Peyer's patch (tissue), 4 donors: ENCODE measurements at regions not wholly inside any gene's neighbourhood (a gene's known extent, or its start where the extent isn't known, plus 50 kb on each side); places are given as distances from the start of the nearest gene placed in this dataset.

Experiments used
- DNase-seq, 3 donors: peaks; one replicate each; pipeline ENCODE4 v3.0.0-alpha.2; 2017 to 2019
- H3K27ac ChIP-seq, 4 donors: fragments of 200-600 bp; sonication (generic); one replicate each; pipeline ENCODE4 v1.5.1; 2016 to 2019
- H3K27me3 ChIP-seq, 2 donors: fragments of 200-600 bp; sonication (generic); one replicate each; pipeline ENCODE4 v1.5.1; 2019
- H3K36me3 ChIP-seq, 3 donors: fragments of 200-600 bp; sonication (generic); one replicate each; pipeline ENCODE4 v1.5.1; 2016 to 2019
- H3K4me1 ChIP-seq, 4 donors: fragments of 200-600 bp; sonication (generic); one replicate each; pipeline ENCODE4 v1.5.1; 2016 to 2019
- H3K4me3 ChIP-seq, 4 donors: fragments of 200-600 bp; sonication (generic); 1 replicate in 3 of 4; 2 replicates in 1 of 4; pipeline ENCODE4 v1.5.1; 2016 to 2019; ENCODE audit warnings: mild to moderate bottlenecking in 1 of 4
- H3K9me3 ChIP-seq, 4 donors: fragments of 200-600 bp; sonication (generic); one replicate each; pipeline ENCODE4 v1.5.1; 2016 to 2019; ENCODE audit warnings: mild to moderate bottlenecking in 1 of 4
- CTCF ChIP-seq, 6 experiments: fragments of 450-650 bp in 4 of 6; fragments of 200-600 bp in 2 of 6; sonication (generic) in 1 of 6; IDR thresholded peaks; one replicate each; pipeline ENCODE4 v1.5.1; 2017 to 2019; ENCODE audit warnings: antibody characterized with exemption in 6 of 6, mild to moderate bottlenecking in 3 of 6, moderate library complexity in 1 of 6
- POLR2A ChIP-seq, 2 donors: fragments of 450-650 bp; IDR thresholded peaks; one replicate each; pipeline ENCODE4 v1.5.1; 2017; ENCODE audit warnings: antibody characterized with exemption in 2 of 2, mild to moderate bottlenecking in 2 of 2, moderate library complexity in 2 of 2

GRCh38 chr3:16064642-16065414, 109.7 kb upstream of the GALNT15 start:
- no peaks in the 10 kb centered on the region for H3K36me3 ChIP-seq
- no peak for TF ChIP-seq CTCF (IDR thresholded peaks at IDR 0.05)
- TF ChIP-seq POLR2A (IDR thresholded peaks at IDR 0.05) = no peak
- no peaks in the 10 kb centered on the region for H3K9me3 ChIP-seq
- H3K27ac ChIP-seq = peak overlapping the region in 3 of 4 donors; percentile 9 to 58 (median 25)
- DNase-seq = peak in 2 of 3 donors; percentile 21 to 68
- H3K27me3 ChIP-seq = no peaks in the 10 kb centered on the region
- H3K4me3 ChIP-seq = no peak overlapping the region
- no peaks in the 10 kb centered on the region for H3K4me1 ChIP-seq

DNA sequence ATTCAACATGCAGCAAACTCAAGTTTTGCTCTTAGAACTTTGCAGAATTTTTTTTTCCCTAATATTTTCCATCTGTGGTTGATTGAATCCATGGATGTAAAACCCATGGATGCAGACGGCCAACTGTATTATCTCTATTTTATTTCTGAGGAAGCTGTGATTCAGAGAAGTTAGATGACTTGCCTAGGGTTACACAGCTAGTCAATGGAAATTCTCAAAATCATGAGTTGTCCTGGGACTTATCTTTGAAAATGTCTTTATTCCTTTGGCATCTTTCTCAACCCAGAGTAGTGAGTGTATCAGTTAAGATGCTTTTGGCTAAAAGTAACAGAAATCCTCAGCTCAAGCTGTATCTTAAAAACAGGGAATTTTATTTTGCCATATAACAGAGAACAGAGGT, 107.9 kb upstream of the GALNT15 start:
- no peaks in the 10 kb centered on the region for H3K9me3 ChIP-seq
- H3K27me3 ChIP-seq = no peaks in the 10 kb centered on the region
- H3K36me3 ChIP-seq = no peaks in the 10 kb centered on the region
- no peak for TF ChIP-seq CTCF (IDR thresholded peaks at IDR 0.05)
- TF ChIP-seq POLR2A (IDR thresholded peaks at IDR 0.05) = no peak
- no peak overlapping the region for H3K4me3 ChIP-seq
- DNase-seq = no peak
- no peaks in the 10 kb centered on the region for H3K4me1 ChIP-seq
- H3K27ac ChIP-seq = no peak overlapping the region

DNA sequence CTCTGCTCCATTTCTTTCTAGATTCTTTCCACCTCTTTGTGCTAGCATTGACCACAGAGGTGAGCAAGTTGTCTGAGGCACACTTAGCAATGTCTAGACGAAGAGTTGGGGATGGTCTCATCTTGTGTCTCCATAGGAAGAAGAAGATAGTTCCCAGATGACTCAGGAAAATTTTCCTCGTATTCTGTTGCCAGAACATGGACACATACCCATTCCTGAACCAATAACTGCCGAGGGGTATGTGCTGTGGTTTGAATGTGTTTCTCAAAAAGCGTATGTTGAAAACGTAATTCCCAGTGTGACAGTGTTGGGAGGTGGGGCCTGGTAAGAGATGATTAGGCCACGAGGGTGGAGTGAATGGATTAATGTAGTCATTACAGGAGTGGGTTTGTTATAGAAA, 107.5 kb upstream of the GALNT15 start:
- H3K4me1 ChIP-seq = no peaks in the 10 kb centered on the region
- H3K36me3 ChIP-seq = no peaks in the 10 kb centered on the region
- no peak for DNase-seq
- no peak overlapping the region for H3K27ac ChIP-seq
- no peaks in the 10 kb centered on the region for H3K27me3 ChIP-seq
- no peaks in the 10 kb centered on the region for H3K9me3 ChIP-seq
- no peak overlapping the region for H3K4me3 ChIP-seq
- TF ChIP-seq CTCF (IDR thresholded peaks at IDR 0.05) (no peak), POLR2A (IDR thresholded peaks at IDR 0.05) (no peak)

DNA sequence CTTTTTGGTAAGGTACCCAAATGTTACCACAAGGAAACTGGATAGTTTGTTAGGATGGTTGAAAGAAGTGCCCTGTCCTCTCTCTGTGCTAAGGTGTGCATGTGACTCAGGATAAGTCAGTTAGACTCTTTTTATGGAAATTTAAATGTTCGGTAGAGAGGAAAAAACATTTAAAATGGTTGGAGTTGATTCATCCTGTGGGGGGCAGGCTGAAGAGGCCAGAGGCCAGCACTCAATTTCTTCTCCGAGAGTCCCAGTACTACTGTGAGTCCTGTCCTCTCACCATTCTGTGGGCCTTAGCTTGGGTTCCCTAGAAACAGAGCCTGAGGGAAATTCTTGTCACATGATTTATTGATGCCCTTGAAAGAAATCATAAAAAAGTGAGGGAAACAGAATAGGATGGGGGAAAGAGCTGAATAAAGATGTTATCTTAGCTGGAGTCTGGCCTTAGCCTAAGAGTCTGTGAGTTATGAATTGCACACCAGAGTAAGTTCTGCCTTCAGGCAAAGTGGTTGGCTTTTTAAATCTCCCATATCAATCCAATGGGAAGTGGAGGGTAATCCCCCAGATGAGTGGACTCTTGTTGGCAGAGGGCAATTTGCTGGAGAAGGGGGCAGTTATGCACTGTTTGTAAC, 106.5 kb upstream of the GALNT15 start:
- Histone ChIP-seq H3K4me1 (no peaks in the 10 kb centered on the region), H3K9me3 (no peaks in the 10 kb centered on the region), H3K4me3 (no peak overlapping the region), H3K27ac (no peak overlapping the region), H3K27me3 (no peaks in the 10 kb centered on the region), H3K36me3 (no peaks in the 10 kb centered on the region)
- DNase-seq = no peak
- no peak for TF ChIP-seq POLR2A (IDR thresholded peaks at IDR 0.05)
- TF ChIP-seq CTCF (IDR thresholded peaks at IDR 0.05) = no peak

DNA sequence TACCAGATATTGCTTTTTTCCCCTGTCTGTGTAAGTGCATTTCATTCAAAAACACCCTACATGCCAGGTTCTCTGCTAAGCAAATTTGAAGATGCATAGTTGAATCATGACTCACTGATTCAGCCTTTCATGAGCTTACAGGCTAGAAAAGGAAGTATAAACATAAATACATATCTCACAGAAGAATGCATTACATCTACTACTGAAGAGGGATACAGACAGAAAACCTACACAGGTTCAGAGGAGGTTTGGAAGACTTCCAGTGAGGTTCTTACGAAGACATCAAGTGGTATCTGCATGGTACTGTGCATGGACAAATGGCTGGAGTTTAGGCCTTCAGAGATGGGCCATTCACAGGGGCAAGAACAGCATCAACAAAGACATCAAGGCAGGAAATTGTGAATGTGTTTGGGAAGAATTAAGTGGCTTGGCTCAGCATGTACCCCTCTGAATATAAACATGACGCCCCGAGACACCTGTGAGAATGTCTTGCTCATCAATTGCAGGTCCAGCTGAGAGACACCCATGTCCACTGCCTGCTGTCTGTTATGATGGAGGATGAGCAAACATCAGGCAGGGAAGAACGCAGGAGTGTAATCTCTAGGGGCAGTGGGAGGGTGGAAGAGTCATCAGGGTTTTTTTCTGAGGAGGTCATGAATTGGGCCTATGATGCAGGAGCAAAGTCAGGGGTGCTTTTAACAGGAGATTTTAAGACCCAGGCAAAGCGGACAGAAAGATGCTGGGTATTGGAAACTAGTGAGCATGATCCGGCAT, 105.1 kb upstream of the GALNT15 start:
- no peak for DNase-seq
- Histone ChIP-seq H3K4me3 (no peak overlapping the region), H3K4me1 (no peaks in the 10 kb centered on the region), H3K36me3 (no peaks in the 10 kb centered on the region), H3K27me3 (no peaks in the 10 kb centered on the region), H3K27ac (no peak overlapping the region), H3K9me3 (no peaks in the 10 kb centered on the region)
- TF ChIP-seq POLR2A (IDR thresholded peaks at IDR 0.05) = no peak
- TF ChIP-seq CTCF (IDR thresholded peaks at IDR 0.05) = no peak
